GM19035 (cell line): ENCODE measurements at regions not wholly inside any gene's neighbourhood (a gene's known extent, or its start where the extent isn't known, plus 50 kb on each side); places are given as distances from the start of the nearest gene placed in this dataset.
"Not testable (repeated sequence)": the region's sequence is repeated elsewhere in the genome, so short reads cannot be mapped to it uniquely, and the experiment has no call there.

Experiments used
- ATAC-seq: cut with Tn5 transposase; IDR thresholded peaks from one replicate; pipeline ENCODE4 v1.9.1; 2021; ENCODE audit not compliant: unreplicated experiment

DNA sequence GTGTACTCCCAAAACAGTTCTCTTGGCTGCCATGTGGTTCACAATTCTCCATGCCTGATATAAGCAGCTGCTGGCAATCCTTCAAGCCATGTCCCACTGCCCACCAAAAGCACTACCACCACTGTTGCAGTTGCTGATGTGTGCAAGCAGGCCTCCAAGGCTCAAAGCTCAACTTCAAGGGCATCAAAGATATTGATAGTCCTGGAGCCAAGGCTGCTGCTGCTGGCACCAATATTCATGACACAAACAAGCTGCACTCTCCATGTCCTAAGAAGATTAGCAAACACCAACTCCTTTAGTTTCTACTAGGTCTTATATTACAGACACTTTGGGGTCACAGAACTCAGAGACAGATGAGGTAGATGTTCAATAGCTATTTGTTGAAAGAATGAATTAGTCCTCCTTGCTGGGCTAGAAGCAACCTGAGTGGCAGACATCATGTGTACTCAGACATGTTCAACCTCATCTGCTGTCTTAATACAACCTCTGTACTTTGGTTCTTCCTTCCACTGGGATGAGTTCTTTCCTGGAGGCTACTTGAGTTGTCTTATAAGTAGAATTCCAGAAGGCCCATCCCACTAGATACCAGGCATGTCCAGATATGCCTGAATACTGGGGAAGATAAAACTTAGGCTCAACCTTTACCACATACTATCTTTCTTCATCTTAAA lies 104.5 kb upstream of the UGP2 start:
- ATAC-seq, result no peak

DNA sequence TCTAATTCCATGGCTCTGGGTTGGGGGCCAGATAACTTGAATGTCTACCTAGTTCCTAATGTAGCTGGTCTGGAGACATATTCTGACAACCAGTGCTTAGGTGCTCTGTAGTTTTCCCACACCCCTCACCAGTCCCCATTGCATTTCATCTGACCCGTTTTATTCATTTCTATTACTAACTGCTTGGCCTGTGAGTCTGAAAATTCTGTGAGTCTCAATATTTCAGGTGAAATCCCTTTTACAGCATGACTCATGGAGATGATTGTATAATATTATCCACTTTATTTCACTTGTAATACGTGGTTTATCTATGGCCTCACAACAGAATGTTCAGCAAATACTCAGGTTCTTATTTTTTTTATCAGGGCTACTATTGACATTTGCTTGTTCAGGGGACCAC lies 103.7 kb upstream of the UGP2 start:
- no peak for ATAC-seq

DNA sequence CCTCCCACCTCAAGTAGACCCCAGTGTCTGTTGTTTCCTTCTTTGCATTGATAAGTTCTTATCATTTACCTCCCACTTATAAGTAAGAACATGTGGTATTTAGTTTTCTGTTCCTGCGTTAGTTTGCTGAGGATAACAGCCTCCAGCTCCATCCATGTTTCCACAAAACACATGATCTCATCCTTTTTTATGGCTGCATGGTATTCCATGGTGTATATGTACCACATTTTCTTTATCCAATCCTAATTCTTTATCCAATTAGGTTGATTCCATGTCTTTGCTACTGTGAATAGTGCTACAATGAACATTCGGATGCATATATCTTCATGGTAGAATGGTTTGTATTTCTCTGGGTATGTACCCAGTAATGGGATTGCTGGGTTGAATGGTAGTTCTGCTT lies 102.5 kb upstream of the UGP2 start:
- ATAC-seq, result not testable (repeated sequence)

DNA sequence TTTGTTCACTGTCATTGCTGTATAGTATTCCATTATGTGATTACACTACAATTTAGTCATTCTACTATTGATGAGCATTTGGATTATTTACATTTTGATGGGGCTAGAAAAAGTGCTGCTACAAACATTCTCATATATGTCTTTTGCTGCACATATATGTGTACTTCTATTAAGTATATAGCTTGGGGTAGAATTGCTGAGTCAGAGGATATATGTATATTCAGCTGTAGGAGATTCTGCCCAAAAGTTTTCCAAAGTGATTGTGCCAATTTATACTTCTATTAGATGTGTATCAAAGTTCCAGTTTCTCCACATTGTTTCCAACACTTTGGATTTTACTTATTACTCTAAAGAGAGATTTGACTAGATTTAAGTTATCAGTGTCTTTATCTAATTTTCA lies 101.7 kb upstream of the UGP2 start:
- ATAC-seq, result no peak

DNA sequence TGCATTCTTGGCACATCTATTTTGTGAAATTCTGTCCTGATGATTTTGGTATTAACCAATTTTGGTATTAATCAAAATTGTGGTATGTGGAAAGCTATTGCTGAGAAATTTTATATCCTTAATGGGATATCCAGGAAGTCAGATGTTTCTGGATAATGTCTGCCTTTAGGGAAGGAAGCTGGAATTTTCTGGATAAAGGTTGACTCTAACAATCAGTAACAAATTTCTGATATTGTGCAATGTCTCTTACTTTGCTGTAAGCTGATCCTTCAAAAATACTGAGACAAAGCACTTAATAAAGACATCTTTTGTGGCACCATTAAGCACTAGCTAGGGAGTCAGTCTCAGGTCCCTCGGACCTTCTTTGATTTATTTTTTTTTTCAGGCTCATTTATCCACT lies 100.8 kb upstream of the UGP2 start:
- ATAC-seq, result no peak

DNA sequence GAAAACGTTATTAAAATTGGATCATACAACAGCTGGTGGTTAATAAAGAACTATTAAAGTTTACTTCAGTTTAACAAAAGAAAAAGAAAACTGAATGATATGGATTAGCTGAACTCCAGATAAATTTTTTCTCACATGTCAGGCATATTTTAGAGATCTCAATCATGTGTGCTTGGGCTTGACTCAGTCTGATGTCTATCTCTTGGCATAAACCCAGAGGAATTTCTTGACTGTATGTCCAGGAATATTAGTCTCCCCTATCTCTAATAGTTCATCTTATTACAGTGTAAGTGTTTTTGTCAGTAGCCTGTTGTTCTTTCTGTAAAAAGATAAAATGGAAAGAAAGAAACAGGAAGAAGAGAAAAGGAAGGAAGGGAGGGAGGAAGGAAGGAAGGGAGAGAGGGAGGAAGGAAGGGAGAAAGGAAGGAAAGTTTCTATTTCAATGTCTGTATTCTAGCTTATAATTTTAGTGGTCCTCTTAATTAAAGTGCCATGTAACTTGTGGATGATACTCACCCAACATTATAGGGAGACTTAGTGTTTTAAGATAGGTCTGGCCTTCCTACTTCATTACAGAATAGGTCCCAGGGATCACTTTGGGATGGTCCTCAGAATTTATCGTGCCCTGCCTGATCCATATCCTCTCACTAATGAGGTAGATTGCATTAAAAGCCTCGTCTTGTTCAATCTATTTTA lies 99.7 kb upstream of the UGP2 start:
- no peak for ATAC-seq

DNA sequence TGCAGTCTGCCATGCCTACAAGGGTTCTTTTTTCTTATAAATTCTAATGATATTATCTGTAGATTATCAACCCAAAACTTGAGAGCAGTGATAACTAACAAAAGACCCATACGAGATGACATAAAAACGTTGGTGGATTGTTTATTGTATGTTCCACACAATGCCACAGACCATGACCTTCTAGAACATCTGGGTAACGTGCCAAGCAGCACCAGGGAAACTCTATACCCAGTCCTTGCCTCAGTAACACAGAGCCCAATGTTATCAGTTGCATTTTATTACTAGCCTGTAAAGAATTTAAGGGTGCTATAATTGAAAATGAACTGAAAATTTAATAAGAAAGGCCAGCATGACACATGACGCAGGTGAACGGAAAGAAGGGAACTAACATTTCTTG lies 99.1 kb upstream of the UGP2 start:
- no peak for ATAC-seq

DNA sequence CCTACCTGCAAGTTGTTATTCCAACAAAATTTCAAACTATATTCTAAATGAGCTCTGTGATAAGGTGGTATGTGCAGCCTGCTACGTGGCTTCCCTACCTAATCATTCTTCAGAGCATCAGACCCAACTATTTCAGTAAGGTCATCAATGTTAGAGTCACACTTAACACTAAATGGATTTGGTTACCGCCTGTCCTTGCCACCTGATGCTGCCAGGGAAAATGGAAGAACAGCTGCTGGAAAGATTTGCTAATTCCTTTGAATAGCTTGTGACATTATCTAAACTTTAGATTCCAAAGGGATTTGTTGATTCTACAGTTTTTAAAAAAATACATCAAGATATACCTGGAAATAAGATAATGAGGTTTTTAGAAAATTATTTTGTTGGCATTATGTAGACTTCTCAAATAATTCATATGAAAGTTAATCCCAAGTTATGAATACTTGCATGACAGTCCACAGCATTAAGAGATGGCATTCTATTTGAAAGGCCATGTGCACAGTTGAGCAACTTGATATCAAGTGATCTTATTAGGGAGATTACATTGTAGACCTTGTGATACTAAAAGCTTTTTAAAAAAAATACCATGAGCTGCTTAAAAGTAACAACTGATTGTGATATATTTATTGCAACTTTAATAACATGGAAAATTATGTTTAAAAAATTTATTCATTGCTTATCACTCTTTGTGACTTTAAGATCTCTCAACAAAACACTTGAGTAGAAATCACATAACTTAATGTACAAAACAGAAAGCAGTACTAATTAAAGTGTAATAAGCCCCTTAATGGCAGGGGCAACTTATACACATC lies 98.3 kb upstream of the UGP2 start:
- no peak for ATAC-seq

DNA sequence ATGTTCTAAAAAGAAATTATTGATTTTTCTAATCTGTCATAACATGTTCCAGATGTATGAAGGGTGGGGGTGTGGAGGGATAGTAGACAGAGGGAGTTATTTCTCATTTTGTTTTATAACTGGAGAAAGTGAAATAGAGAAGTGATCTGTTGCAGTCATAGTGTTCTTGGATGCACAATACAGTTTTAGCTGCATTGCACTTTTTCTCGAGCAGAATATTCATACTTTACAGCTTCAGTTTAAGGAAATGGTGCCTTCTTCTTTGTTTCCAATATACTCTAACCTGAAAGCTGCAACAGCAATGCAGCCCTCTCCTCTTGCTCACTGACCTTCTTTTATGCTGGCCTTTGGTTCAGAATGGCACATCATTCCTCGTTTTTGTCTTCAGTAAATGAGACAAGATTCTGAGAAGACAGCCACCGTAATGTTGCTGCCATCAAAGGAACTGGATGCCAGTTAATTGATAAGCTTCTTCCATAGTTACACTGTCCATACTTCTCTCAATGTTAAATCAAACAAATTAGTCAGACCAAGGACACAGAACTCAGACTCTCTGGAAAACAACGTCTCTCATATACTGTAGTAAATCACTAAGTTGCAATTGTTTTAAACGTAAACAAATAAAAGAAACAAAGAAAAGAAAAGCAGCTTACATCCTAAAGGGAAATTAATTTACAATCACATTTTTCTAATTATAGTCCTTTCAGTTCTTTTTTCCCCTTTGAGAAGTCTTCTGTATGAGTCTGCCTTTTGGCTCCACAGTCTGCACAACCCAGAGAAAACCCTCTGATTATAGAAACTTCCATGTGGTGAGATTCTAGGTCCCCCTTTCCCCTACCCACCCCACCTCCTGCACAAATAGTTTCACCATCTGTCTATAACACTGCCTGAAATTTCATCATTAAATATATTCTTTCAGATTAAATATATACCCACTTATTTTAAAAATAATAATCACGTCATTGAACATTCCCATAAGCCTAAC lies 97.4 kb upstream of the UGP2 start:
- ATAC-seq, result no peak

DNA sequence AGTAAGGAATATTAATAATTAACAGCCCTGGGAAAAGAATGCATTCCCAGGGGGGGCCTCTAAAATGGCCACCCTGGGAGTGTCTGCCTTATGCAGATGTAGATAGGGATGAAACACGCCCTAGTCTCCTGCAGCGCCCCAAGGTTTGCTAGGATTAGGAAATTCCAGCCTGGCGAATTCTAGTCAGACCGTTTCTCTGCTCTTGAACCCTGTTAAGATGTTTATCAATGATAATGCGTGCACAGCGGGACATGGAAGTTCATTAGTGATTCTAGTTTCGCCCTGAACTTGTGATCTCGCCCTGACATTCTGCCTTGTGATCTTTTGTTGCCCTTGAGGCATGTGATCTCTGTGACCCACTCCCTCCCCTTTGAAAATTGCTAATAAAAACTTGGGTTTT lies 95.1 kb upstream of the UGP2 start:
- ATAC-seq, result not testable (repeated sequence)

DNA sequence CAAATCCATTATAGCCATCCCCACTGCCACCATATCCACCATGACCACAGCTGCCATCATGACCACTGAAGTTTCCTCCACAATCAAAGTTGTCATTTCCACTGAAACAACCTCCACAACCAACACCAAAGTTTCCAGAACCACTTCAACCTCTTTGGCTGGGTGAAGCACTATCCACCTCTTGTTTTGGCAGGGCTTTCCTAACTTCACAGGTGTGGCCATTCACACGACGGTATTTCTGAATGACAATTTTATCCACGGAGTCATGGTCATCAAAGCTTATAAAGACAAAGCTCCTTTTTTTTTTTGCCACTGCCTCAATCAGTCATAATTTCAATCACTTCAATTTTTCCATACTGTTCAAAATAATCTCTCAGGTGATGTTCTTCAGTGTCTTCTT lies 89.8 kb upstream of the UGP2 start:
- ATAC-seq, result no peak

DNA sequence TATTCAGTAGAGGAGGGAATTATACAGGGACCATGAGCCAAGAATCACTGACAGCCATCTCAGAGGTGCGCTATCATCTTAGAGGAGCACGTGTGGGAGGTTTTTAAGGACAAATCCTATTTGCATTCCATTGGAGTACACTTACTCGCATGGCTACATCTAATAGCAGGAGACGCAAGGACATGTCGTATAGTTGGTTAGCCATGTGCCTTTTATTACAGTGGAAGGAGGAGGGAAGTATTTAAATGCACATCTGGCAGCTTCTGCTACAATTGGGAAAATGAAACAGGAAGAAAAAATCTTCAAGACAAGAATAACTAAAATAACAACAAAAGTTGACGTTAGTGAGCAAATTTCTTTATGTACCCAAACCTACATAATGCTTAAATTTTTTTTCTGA lies 86.5 kb upstream of the UGP2 start:
- ATAC-seq, result no peak

DNA sequence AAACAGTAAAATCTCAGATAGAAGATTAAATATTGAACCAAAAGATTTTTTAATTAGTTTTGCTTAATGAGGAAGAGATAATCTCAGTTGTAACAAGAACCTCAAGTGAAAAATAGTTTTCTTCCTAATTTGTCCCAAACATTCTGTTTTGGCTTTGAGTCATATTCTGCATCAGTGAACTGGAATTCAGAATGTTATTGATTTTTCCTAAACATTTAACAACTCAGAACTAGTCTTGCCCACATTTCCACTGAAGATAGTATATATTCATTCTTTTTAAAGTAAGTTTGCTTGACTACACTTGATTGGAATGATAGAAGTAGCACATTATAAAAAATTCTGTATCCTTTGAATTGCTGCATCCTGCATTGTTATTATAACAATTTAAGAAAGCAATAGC lies 85.7 kb upstream of the UGP2 start:
- ATAC-seq, result no peak

DNA sequence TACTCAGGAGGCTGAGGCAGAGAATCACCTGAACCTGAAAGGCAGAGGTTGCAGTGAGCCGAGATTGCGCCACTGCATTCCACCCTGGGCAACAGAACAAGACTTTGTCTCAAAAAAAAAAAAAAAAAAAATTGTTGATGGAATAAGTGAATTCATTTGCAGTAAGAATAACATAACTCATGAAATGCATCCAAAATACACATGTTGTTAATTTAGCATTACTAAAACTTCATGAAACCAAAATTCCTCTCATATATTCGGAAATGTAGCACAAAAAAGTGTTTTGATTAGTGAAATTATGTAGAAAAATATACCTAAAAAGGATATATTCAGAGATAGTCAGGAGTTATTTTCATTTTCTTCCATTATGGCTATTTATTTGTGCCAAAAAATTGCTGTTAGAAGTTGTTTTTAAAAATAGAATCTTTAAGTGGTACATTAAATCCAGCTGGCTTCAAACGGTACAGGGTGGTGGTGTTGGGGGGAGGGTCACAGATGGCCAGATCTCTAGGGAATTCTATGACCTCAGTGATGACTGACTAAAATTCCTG lies 78.2 kb upstream of the UGP2 start:
- ATAC-seq, result no peak

DNA sequence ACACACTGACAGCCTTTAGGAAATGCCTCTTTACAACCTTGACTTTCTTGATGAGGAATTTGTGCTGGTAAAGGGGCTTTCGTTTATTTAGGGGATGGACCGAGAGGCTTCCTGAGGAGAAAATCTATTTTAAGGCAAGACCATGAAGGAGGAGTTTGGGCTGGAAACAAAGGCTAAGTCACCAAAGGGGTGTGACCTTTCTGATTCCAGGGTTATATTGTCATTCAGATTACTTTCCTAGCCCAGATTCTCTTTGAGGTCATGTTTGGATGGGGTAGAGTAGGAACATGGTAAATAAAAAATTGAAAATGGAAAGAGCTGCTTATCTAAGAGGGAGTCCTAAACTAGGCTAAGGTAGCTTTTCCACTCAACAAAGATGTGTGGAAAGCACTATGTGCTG lies 77.1 kb upstream of the UGP2 start:
- ATAC-seq, result no peak

DNA sequence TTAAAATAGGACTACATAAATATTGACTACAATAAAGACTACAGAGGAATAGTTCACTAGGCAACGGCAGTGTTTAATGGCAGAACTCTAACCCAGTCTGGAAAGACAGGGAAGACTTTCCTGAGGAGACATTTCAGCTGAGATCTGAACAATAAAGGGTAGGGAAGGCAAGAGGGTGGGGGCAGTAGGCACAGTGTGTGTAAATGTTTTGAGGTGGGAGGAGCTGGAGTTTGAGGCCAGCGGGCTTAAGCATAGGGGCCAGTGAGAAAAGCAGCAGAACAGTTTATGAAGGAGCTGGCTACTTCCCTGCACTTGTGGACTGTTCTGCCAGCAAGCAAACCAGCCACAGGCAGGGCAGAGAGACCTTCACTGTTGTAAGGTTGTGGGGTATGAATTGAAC lies 76.6 kb upstream of the UGP2 start:
- ATAC-seq, result no peak

DNA sequence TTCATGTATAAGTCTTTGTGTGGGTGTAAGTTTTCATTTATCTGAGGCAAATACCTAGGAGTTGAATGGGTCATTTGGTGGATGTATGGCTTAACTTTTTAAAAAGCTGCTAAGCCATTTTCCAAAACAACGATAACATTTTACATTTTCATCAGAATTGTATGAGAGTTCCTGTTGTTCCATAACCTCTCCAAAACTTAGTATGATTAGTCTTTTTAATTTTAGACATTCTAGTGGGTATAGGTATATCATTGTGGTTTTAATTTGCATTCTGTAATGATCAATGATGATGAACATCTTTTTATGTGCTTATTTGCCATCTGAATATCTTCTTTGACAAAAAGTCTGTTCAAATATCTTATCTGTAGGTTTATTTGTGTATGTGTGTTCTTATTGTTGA lies 74.4 kb upstream of the UGP2 start:
- ATAC-seq, result no peak

DNA sequence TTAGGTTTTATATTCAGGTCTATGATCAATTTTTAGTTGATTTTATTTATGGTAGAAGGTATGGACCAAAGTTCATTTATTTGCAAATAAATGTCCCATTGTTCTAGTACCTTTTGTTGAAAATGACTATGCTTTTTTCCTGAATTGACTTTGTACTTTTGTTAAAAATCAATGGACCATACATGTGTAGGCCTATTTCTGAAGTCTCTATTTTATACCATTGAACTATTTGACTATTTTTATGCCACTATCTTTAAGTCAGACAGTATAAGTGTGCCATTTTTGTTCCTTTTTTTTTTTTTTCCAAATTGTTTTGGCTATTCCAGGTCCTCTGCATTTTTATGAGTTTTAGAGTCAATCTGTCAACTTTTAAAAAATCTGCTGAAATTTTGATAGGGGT lies 73.6 kb upstream of the UGP2 start:
- ATAC-seq, result no peak

DNA sequence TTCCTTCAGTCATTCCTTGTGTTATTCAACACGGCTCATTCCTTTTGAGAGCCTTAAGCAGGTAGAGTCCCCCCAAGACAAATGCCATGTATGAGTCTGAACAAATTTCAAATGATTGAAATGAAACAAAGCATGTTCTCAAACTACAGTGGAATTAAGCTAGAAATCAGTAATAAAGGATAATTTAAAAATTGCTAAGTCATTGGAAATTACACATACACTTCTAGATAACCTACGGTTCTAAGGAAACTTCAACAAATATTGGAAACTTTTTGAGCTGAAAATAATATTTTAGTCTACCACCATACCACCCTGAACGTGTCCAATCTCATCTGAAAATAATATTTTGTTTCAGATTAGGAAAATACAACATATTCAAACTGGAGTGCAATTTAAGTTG lies 71.8 kb upstream of the UGP2 start:
- ATAC-seq, result no peak

DNA sequence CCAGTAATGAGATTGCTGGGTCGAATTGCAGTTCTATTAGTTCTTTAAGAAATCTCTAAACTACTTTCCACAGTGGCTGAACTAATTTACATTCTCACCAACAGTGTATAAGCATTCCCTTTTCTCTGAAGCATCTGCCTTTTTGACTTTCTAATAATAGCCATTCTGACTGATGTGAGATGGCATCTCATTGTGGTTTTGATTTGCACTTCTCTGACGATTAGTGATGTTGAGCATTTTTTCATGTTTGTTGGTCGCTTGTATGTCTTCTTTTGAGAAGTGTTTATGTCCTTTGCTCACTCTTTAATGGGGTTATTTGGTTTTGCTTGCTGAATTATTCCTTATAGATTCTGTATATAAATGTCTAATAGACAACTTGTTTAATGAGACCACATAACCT lies 69.6 kb upstream of the UGP2 start:
- no peak for ATAC-seq

DNA sequence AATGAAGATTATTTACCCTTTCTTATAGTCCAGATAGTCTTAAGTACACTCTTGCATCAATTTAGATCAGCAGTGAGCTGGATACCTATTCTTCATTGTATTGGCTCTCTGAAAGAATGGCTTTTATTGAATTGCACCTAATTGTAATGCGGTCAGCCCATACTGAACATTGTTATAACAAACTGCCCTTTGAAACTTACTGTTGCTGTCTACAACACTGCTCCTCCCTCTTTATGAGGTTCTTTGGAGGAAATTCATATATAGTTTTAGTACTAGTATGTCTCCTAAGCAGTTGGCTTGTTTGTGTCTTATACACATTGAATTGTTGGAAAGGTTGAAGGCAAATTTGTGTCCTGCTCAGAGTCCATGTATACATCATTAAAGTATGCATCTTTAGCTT lies 66.5 kb upstream of the UGP2 start:
- no peak for ATAC-seq
